ENCODE measurements at regions not wholly inside any gene's neighbourhood (a gene's known extent, or its start where the extent isn't known, plus 50 kb on each side); places are given as distances from the start of the nearest gene placed in this dataset.

- DNase-seq = peak; percentile 72
- Mint-ChIP-seq H3K4me3 (no peak overlapping the region), H3K9me3 (no peaks in the 10 kb centered on the region), H3K27ac (no peak overlapping the region), H3K27me3 (peaks cover 48% of the 10 kb centered on the region), H3K4me1 (no peaks in the 10 kb centered on the region), H3K36me3 (no peaks in the 10 kb centered on the region)
- CTCF ChIA-PET = interaction anchor here (0.9 to 4.3 kb wide), 18 partner anchors 8 to 517 kb away, joined by 3 to 34 read pairs (median 6); no protein-coding TSS in a partner anchor
Observed at GRCh38 chr5:34486160-34486848, 169.8 kb upstream of the RAI14 start.

- no peaks in the 10 kb centered on the region for H3K9me3 Mint-ChIP-seq
- H3K4me3 Mint-ChIP-seq = no peak overlapping the region
- H3K4me1 Mint-ChIP-seq = no peaks in the 10 kb centered on the region
- no peak for DNase-seq
- no peak overlapping the region for H3K27ac Mint-ChIP-seq
- CTCF ChIA-PET = interaction anchor here (0.9 to 4.3 kb wide), 14 partner anchors 7 to 517 kb away, joined by 3 to 34 read pairs (median 6); no protein-coding TSS in a partner anchor
- H3K27me3 Mint-ChIP-seq = peaks cover 49% of the 10 kb centered on the region
- no peaks in the 10 kb centered on the region for H3K36me3 Mint-ChIP-seq
Observed at GRCh38 chr5:34486849-34487158, 169.3 kb upstream of the RAI14 start.

- Mint-ChIP-seq H3K36me3 (no peaks in the 10 kb centered on the region), H3K27ac (no peak overlapping the region), H3K4me3 (no peak overlapping the region), H3K9me3 (no peaks in the 10 kb centered on the region), H3K4me1 (no peaks in the 10 kb centered on the region), H3K27me3 (peaks cover 43% of the 10 kb centered on the region)
- DNase-seq = no peak
- CTCF ChIA-PET = interaction anchor here (1.3 to 4.3 kb wide), 7 partner anchors 12 to 516 kb away, joined by 3 to 34 read pairs (median 8); no protein-coding TSS in a partner anchor
Observed at GRCh38 chr5:34487159-34487879, 168.8 kb upstream of the RAI14 start.

- H3K9me3 Mint-ChIP-seq = no peaks in the 10 kb centered on the region
- CTCF ChIA-PET = interaction anchor here (0.6 to 4.3 kb wide), 5 partner anchors 12 to 1001 kb away, joined by 3 to 34 read pairs (median 4); no protein-coding TSS in a partner anchor
- H3K27ac Mint-ChIP-seq = no peak overlapping the region
- H3K36me3 Mint-ChIP-seq = no peaks in the 10 kb centered on the region
- H3K27me3 Mint-ChIP-seq = peaks cover 39% of the 10 kb centered on the region
- no peak for DNase-seq
- H3K4me3 Mint-ChIP-seq = no peak overlapping the region
- no peaks in the 10 kb centered on the region for H3K4me1 Mint-ChIP-seq
Observed at GRCh38 chr5:34487956-34488355, 168.2 kb upstream of the RAI14 start.

- Mint-ChIP-seq H3K27ac (no peak overlapping the region), H3K4me1 (no peaks in the 10 kb centered on the region), H3K36me3 (no peaks in the 10 kb centered on the region), H3K9me3 (no peaks in the 10 kb centered on the region), H3K4me3 (no peak overlapping the region), H3K27me3 (peaks cover 33% of the 10 kb centered on the region)
- CTCF ChIA-PET = interaction anchor here (0.7 to 1.4 kb wide), 2 partner anchors 34 to 515 kb away, joined by 4 to 6 read pairs; no protein-coding TSS in a partner anchor
- DNase-seq = no peak
Observed at GRCh38 chr5:34488984-34489383, 167.1 kb upstream of the RAI14 start.

GRCh38 chr5:34490506-34491250 is 165.4 kb upstream of the RAI14 start:
- H3K27ac Mint-ChIP-seq = no peak overlapping the region
- H3K27me3 Mint-ChIP-seq = peaks cover 26% of the 10 kb centered on the region
- CTCF ChIA-PET = no interaction called here
- no peaks in the 10 kb centered on the region for H3K36me3 Mint-ChIP-seq
- DNase-seq = no peak
- no peaks in the 10 kb centered on the region for H3K4me1 Mint-ChIP-seq
- H3K9me3 Mint-ChIP-seq = no peaks in the 10 kb centered on the region
- no peak overlapping the region for H3K4me3 Mint-ChIP-seq

GRCh38 chr5:34491251-34491620 is 164.9 kb upstream of the RAI14 start:
- CTCF ChIA-PET = no interaction called here
- Mint-ChIP-seq H3K36me3 (no peaks in the 10 kb centered on the region), H3K27ac (no peak overlapping the region)

GRCh38 chr5:34494111-34494755 is 161.9 kb upstream of the RAI14 start:
- Mint-ChIP-seq H3K36me3 (no peaks in the 10 kb centered on the region), H3K27ac (no peak overlapping the region), H3K27me3 (peaks cover 15% of the 10 kb centered on the region), H3K9me3 (no peaks in the 10 kb centered on the region), H3K4me3 (no peak overlapping the region), H3K4me1 (peaks cover 4% of the 10 kb centered on the region)
- CTCF ChIA-PET = interaction anchor here (1.2 to 1.5 kb wide), 2 partner anchors 8 to 10 kb away, joined by 3 to 6 read pairs; no protein-coding TSS in a partner anchor
- no peak for DNase-seq

More at GRCh38 chr5:34491251-34491620, 164.9 kb upstream of the RAI14 start:
- Mint-ChIP-seq H3K4me3 (no peak overlapping the region), H3K9me3 (no peaks in the 10 kb centered on the region), H3K4me1 (no peaks in the 10 kb centered on the region), H3K27me3 (peaks cover 28% of the 10 kb centered on the region)
- no peak for DNase-seq

GRCh38 chr5:34495178-34495577 is 160.9 kb upstream of the RAI14 start:
- Mint-ChIP-seq H3K4me1 (peaks cover 7% of the 10 kb centered on the region), H3K36me3 (no peaks in the 10 kb centered on the region), H3K27me3 (peaks cover 10% of the 10 kb centered on the region), H3K4me3 (no peak overlapping the region), H3K9me3 (no peaks in the 10 kb centered on the region), H3K27ac (peak overlapping the region; percentile 34)
- CTCF ChIA-PET = interaction anchor here (1.2 to 1.5 kb wide), 2 partner anchors 9 to 10 kb away, joined by 3 to 6 read pairs; no protein-coding TSS in a partner anchor
- DNase-seq = no peak

- H3K4me3 Mint-ChIP-seq = no peak overlapping the region
- no peaks in the 10 kb centered on the region for H3K9me3 Mint-ChIP-seq
- H3K27me3 Mint-ChIP-seq = peaks cover 6% of the 10 kb centered on the region
- no peak for DNase-seq
- H3K36me3 Mint-ChIP-seq = no peaks in the 10 kb centered on the region
- H3K27ac Mint-ChIP-seq = no peak overlapping the region
- CTCF ChIA-PET = interaction anchor here (1.4 to 1.5 kb wide), 2 partner anchors 17 to 27 kb away, joined by 5 to 6 read pairs; no protein-coding TSS in a partner anchor
- H3K4me1 Mint-ChIP-seq = peaks cover 7% of the 10 kb centered on the region
Observed at GRCh38 chr5:34496260-34496691, 159.9 kb upstream of the RAI14 start.

- Mint-ChIP-seq H3K27ac (no peak overlapping the region), H3K9me3 (no peaks in the 10 kb centered on the region), H3K36me3 (no peaks in the 10 kb centered on the region), H3K4me3 (no peak overlapping the region), H3K27me3 (peaks cover 5% of the 10 kb centered on the region), H3K4me1 (peaks cover 7% of the 10 kb centered on the region)
- no peak for DNase-seq
- CTCF ChIA-PET = interaction anchor here (1.0 to 1.5 kb wide), 3 partner anchors 17 to 42 kb away, joined by 4 to 6 read pairs (median 5); no protein-coding TSS in a partner anchor
Observed at GRCh38 chr5:34496701-34497469, 159.2 kb upstream of the RAI14 start.

GRCh38 chr5:34497470-34497808 is 158.7 kb upstream of the RAI14 start:
- Mint-ChIP-seq H3K27me3 (peaks cover 5% of the 10 kb centered on the region), H3K36me3 (no peaks in the 10 kb centered on the region), H3K27ac (no peak overlapping the region), H3K9me3 (no peaks in the 10 kb centered on the region), H3K4me1 (peaks cover 7% of the 10 kb centered on the region), H3K4me3 (no peak overlapping the region)
- DNase-seq = no peak
- CTCF ChIA-PET = interaction anchor here (1.0 to 1.5 kb wide), 3 partner anchors 18 to 41 kb away, joined by 4 to 6 read pairs (median 5); no protein-coding TSS in a partner anchor

- H3K27ac Mint-ChIP-seq = no peak overlapping the region
- DNase-seq = no peak
- H3K4me3 Mint-ChIP-seq = no peak overlapping the region
- peaks cover 7% of the 10 kb centered on the region for H3K4me1 Mint-ChIP-seq
- H3K36me3 Mint-ChIP-seq = no peaks in the 10 kb centered on the region
- peaks cover 9% of the 10 kb centered on the region for H3K27me3 Mint-ChIP-seq
- CTCF ChIA-PET = no interaction called here
- no peaks in the 10 kb centered on the region for H3K9me3 Mint-ChIP-seq
Observed at GRCh38 chr5:34498572-34498971, 157.6 kb upstream of the RAI14 start.
